Medulla oblongata (tissue), 1 donor: ENCODE measurements at regions not wholly inside any gene's neighbourhood (a gene's known extent, or its start where the extent isn't known, plus 50 kb on each side); places are given as distances from the start of the nearest gene placed in this dataset.
A peak's percentile ranks its signal among the peaks of the same experiment; 100 is the strongest.
"Not testable (repeated sequence)": the region's sequence is repeated elsewhere in the genome, so short reads cannot be mapped to it uniquely, and the experiment has no call there.

Source experiments
- DNase-seq: peaks from one replicate; pipeline ENCODE4 v3.0.0-alpha.2; 2015; ENCODE audit errors: extremely low spot score

GRCh38 chr7:52586704-52587103 is 448.7 kb upstream of the POM121L12 start:
- no peak for DNase-seq

GRCh38 chr7:52584041-52584440 is 451.4 kb upstream of the POM121L12 start:
- DNase-seq, result no peak

GRCh38 chr7:52573141-52573540 is 462.3 kb upstream of the POM121L12 start:
- DNase-seq, result not testable (repeated sequence)

GRCh38 chr7:52571026-52571425 is 464.4 kb upstream of the POM121L12 start:
- no peak for DNase-seq

- peak; percentile 40 for DNase-seq
Observed at GRCh38 chr7:52569151-52569550, 466.3 kb upstream of the POM121L12 start.

- no peak for DNase-seq
Observed at GRCh38 chr7:52565974-52566373, 469.5 kb upstream of the POM121L12 start.

- DNase-seq, result no peak
Observed at GRCh38 chr7:52555805-52556204, 479.6 kb upstream of the POM121L12 start.

- DNase-seq, result no peak
Observed at GRCh38 chr7:52547308-52547910, 488.0 kb upstream of the POM121L12 start.

GRCh38 chr7:52541198-52541765 is 494.2 kb upstream of the POM121L12 start:
- not testable (repeated sequence) for DNase-seq

GRCh38 chr7:52540041-52540440 is 495.4 kb upstream of the POM121L12 start:
- DNase-seq, result no peak

- DNase-seq, result no peak
Observed at GRCh38 chr7:52539414-52539813, 496.0 kb upstream of the POM121L12 start.

GRCh38 chr7:52537051-52537450 is 498.4 kb upstream of the POM121L12 start:
- no peak for DNase-seq

- DNase-seq, result no peak
Observed at GRCh38 chr7:52525772-52526341, 509.6 kb upstream of the POM121L12 start.

GRCh38 chr7:52518869-52519268 is 516.6 kb upstream of the POM121L12 start:
- no peak for DNase-seq

GRCh38 chr7:52512656-52513055 is 522.8 kb upstream of the POM121L12 start:
- DNase-seq, result no peak

GRCh38 chr7:52507546-52508255 is 527.7 kb upstream of the POM121L12 start:
- no peak for DNase-seq

- DNase-seq, result no peak
Observed at GRCh38 chr7:52506325-52506724, 529.1 kb upstream of the POM121L12 start.

GRCh38 chr7:52504561-52504960 is 530.9 kb upstream of the POM121L12 start:
- DNase-seq, result no peak

GRCh38 chr7:52502281-52502680 is 533.2 kb upstream of the POM121L12 start:
- DNase-seq, result peak; percentile 42

- DNase-seq, result peak; percentile 40
Observed at GRCh38 chr7:52501696-52502095, 533.7 kb upstream of the POM121L12 start.

- no peak for DNase-seq
Observed at GRCh38 chr7:52500841-52501240, 534.6 kb upstream of the POM121L12 start.

- no peak for DNase-seq
Observed at GRCh38 chr7:52498366-52498765, 537.1 kb upstream of the POM121L12 start.

- DNase-seq, result no peak
Observed at GRCh38 chr7:52486267-52486666, 549.2 kb upstream of the POM121L12 start.
